K562 (cell line): ENCODE measurements at regions not wholly inside any gene's neighbourhood (a gene's known extent, or its start where the extent isn't known, plus 50 kb on each side); places are given as distances from the start of the nearest gene placed in this dataset.

Experiments
- CBFB ChIP-seq: sonication (generic); formaldehyde crosslinking; IDR thresholded peaks from 2 replicates; pipeline ENCODE4 v1.4.0; 2020; ENCODE audit warnings: mild to moderate bottlenecking, missing genetic modification reagents
- DDX20 ChIP-seq: fragments of 450-650 bp; IDR thresholded peaks from 2 replicates; pipeline ENCODE4 v1.6.1; 2016; ENCODE audit warnings: missing genetic modification characterization, low read depth, mild to moderate bottlenecking, missing compliant biosample characterization, moderate library complexity
- POLR2AphosphoS2 ChIP-seq: IDR thresholded peaks from 2 replicates; pipeline ENCODE4 v1.6.1; 2012; ENCODE audit warnings: low read length, improper control_type of control experiment
- RB1 ChIP-seq: fragments of 450-650 bp; IDR thresholded peaks from 2 replicates; pipeline ENCODE4 v1.6.1; 2017; ENCODE audit warnings: low read depth, mild to moderate bottlenecking
- RNF219 ChIP-seq: fragments of 250-450 bp; sonication (Bioruptor Pico); IDR thresholded peaks from 2 replicates; pipeline ENCODE4 v1.5.0; 2022; ENCODE audit warnings: mild to moderate bottlenecking
- SRSF1 ChIP-seq: fragments of 200-400 bp; formaldehyde crosslinking; IDR thresholded peaks from 2 replicates; pipeline ENCODE4 v1.6.1; 2017; ENCODE audit warnings: mild to moderate bottlenecking, low read depth, low read length, moderate library complexity
- TEAD1 ChIP-seq, 2 experiments: fragments of 450-650 bp in 1 of 2; sonication (generic) in 1 of 2; formaldehyde crosslinking; IDR thresholded peaks; 2 replicates each; pipeline versions ENCODE4 v1.4.0 to v1.8.0; 2020 to 2022; ENCODE audit warnings: mild to moderate bottlenecking in 2 of 2, missing genetic modification reagents in 1 of 2
- ZKSCAN8 ChIP-seq: fragments of 200-800 bp; sonication (Bioruptor generic); IDR thresholded peaks from 2 replicates; pipeline ENCODE4 v1.6.1; 2016; ENCODE audit warnings: missing genetic modification characterization, missing compliant biosample characterization

- TF ChIP-seq POLR2AphosphoS2 (no peak), ZKSCAN8 (no peak), SRSF1 (no peak), RB1 (no peak), TEAD1 (CRISPR knock-in tag; IDR thresholded peaks at IDR 0.05) (no peak), CBFB (no peak), DDX20 (tag) (no peak), RNF219 (CRISPR knock-in tag) (no peak)
These were observed 123.3 kb upstream of the CWC22 start for GRCh38 chr2:180130403-180130802.
